Duodenal mucosa (tissue), 2 donors: ENCODE measurements at regions not wholly inside any gene's neighbourhood (a gene's known extent, or its start where the extent isn't known, plus 50 kb on each side); places are given as distances from the start of the nearest gene placed in this dataset.

ENCODE experiments used
- H3K27ac ChIP-seq: one replicate; pipeline ENCODE4 v1.7.0; 2013; ENCODE audit warnings: low read depth, low read length
- H3K27me3 ChIP-seq, 2 donors: one replicate each; pipeline ENCODE4 v1.7.0; 2013; ENCODE audit warnings: low read length in 2 of 2, control low read depth in 1 of 2; ENCODE audit not compliant: insufficient read depth in 2 of 2, control insufficient read depth in 1 of 2
- H3K36me3 ChIP-seq, 2 donors: one replicate each; pipeline ENCODE4 v1.7.0; 2013; ENCODE audit warnings: low read length in 2 of 2, control low read depth in 1 of 2; ENCODE audit not compliant: insufficient read depth in 2 of 2, control insufficient read depth in 1 of 2
- H3K4me1 ChIP-seq, 2 donors: one replicate each; pipeline ENCODE4 v1.7.0; 2013; ENCODE audit warnings: low read length in 2 of 2, control low read depth in 1 of 2; ENCODE audit not compliant: insufficient read depth in 2 of 2, control insufficient read depth in 1 of 2
- H3K4me3 ChIP-seq, 2 donors: one replicate each; pipeline ENCODE4 v1.7.0; 2013; ENCODE audit warnings: low read length in 2 of 2, low read depth in 1 of 2
- H3K9ac ChIP-seq, 2 donors: one replicate each; pipeline ENCODE4 v1.7.0; 2013; ENCODE audit warnings: low read length in 2 of 2, low read depth in 1 of 2
- H3K9me3 ChIP-seq, 2 donors: one replicate each; pipeline ENCODE4 v1.7.0; 2013; ENCODE audit warnings: low read length in 2 of 2, control low read depth in 1 of 2; ENCODE audit not compliant: control insufficient read depth in 1 of 2

DNA sequence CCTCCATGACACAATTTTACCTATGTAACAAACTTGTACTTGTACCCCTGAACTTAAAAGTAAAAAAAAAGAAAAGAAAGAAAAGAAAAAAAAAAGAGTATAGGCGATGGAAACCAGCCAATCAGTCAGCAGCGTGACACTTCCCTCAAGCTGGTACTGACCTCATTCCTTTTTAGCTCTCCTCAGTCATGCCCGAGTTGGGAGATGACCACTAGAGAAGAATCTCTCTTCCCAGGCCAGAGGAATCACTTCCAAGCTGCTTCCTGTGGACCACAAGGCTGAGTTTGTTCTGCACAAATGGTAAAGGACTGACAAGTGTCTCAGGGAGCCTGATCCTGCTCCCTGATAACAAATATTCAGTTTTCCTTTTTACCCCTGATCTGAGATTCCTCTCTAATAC is 313.5 kb upstream of the ESRRG start:
- Histone ChIP-seq H3K9ac (no peak overlapping the region), H3K4me1 (no peaks in the 10 kb centered on the region), H3K36me3 (no peaks in the 10 kb centered on the region), H3K27ac (no peak overlapping the region), H3K4me3 (no peak overlapping the region), H3K9me3 (peaks cover 0 to 20% of the 10 kb centered on the region in 2 donors), H3K27me3 (no peaks in the 10 kb centered on the region)

DNA sequence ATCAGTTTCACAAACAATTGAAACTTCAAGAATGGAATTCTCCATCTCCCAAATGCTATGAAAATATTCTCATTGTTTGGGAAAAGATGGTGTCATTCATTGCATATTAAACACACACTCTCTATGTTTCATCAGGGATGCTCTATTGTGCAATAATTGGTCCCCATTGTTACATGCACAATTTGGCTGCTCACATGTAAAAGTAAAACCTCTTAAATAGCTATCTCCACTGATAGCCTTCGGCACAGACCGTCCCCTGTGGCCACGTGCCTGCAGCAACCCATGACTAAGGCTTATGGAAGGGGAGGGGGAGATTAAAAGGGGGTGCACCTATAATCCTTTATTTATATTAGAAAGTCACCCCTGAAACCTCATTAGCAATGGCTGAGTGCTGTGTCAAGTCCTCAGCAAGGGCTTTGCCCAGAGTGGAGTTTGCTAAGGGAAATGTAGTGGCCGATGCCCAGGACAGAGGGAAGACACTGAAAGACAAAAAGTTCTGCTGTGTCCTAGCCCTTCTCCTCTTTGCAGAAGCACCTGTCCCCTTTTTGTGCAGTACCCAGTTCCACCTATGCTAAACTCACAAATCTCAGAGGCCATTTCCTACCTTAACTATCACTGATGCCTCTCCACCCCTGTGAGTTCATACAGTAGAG is 309.6 kb upstream of the ESRRG start:
- Histone ChIP-seq H3K9ac (no peak overlapping the region), H3K27ac (no peak overlapping the region), H3K4me3 (no peak overlapping the region), H3K4me1 (peaks cover 3 to 12% of the 10 kb centered on the region in 2 donors), H3K9me3 (no peaks in the 10 kb centered on the region), H3K36me3 (no peaks in the 10 kb centered on the region), H3K27me3 (no peaks in the 10 kb centered on the region)

DNA sequence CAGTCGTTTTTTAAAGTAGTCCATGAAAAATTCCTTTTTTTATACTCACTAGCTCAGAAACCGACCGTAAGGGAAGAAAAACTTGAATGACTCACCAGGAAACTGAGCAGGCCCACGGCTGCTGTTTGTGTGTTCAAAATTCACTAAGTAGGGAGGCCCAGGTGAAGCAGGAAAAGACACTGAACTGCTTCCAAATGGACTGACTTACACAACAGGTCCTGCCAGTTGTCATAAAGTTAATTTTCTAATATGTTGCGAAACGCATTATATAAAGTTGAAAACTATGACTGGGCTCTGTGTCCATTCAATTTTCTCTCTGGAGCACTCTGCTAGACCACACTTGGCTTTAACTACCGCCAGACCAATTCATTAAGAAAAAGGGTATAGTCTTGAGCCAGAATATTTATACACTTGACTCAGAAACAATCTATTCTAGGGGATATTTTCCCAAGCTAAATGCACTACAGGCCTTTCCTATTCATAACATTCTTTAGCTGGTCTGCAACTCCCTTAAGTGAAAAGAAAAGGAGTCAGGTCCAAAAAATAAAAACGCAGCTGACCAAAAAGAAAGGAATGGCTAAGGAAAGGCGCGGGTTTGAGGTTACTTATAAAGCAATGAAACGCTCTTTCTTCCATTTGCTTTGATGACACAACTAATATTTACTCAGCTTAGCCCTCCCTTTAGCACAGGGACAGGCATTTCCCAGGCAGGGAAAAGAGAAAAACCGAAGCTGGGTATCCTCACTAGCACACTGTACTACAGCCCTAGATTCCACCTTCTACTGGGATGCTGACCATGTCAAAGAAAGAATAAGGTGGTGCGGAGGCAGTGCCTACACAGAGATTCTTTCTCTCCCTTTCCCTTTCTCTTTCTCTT is 306.3 kb upstream of the ESRRG start:
- no peak overlapping the region for H3K9ac ChIP-seq
- H3K4me1 ChIP-seq, result peaks cover 3 to 23% of the 10 kb centered on the region in 2 donors
- H3K9me3 ChIP-seq, result no peaks in the 10 kb centered on the region
- no peaks in the 10 kb centered on the region for H3K36me3 ChIP-seq
- no peak overlapping the region for H3K4me3 ChIP-seq
- H3K27me3 ChIP-seq, result no peaks in the 10 kb centered on the region
- peak overlapping the region; percentile 37 for H3K27ac ChIP-seq

GRCh38 chr1:217027403-217028080 is 304.3 kb upstream of the ESRRG start:
- no peak overlapping the region for H3K9ac ChIP-seq

DNA sequence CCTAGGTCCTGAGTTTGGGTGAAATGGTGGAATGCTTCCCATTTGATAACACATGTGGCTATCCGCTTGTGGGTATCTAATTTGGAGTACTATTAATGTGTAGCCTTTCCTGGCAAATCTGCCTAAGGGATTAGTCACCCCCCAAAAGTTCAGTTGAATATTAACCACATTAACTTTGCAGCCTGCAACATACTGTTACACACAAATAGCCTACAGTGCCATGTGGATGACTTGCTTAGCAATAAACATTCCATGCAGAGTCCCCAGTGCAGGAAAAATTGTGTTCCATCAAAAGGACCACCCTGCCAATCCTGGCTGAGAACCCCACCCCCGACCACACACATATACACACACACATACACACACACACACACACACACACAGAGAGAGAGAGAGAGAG is 303.3 kb upstream of the ESRRG start:
- H3K4me1 ChIP-seq, result peaks cover 3 to 23% of the 10 kb centered on the region in 2 donors
- no peaks in the 10 kb centered on the region for H3K9me3 ChIP-seq
- no peaks in the 10 kb centered on the region for H3K36me3 ChIP-seq
- no peak overlapping the region for H3K4me3 ChIP-seq
- H3K27me3 ChIP-seq, result no peaks in the 10 kb centered on the region
- H3K27ac ChIP-seq, result no peak overlapping the region
- H3K9ac ChIP-seq, result no peak overlapping the region

More at GRCh38 chr1:217027403-217028080, 304.3 kb upstream of the ESRRG start:
- H3K4me1 ChIP-seq, result peaks cover 3 to 23% of the 10 kb centered on the region in 2 donors
- H3K4me3 ChIP-seq, result no peak overlapping the region
- H3K36me3 ChIP-seq, result no peaks in the 10 kb centered on the region
- H3K27ac ChIP-seq, result no peak overlapping the region
- no peaks in the 10 kb centered on the region for H3K9me3 ChIP-seq
- no peaks in the 10 kb centered on the region for H3K27me3 ChIP-seq

- H3K4me1 ChIP-seq, result peaks cover 3 to 23% of the 10 kb centered on the region in 2 donors
- no peak overlapping the region for H3K4me3 ChIP-seq
- H3K36me3 ChIP-seq, result no peaks in the 10 kb centered on the region
- no peaks in the 10 kb centered on the region for H3K9me3 ChIP-seq
- H3K27ac ChIP-seq, result no peak overlapping the region
- H3K9ac ChIP-seq, result no peak overlapping the region
- H3K27me3 ChIP-seq, result no peaks in the 10 kb centered on the region
These were observed 302.2 kb upstream of the ESRRG start for GRCh38 chr1:217025381-217025780.

- Histone ChIP-seq H3K4me3 (no peak overlapping the region), H3K9me3 (no peaks in the 10 kb centered on the region), H3K9ac (no peak overlapping the region), H3K36me3 (no peaks in the 10 kb centered on the region), H3K27me3 (no peaks in the 10 kb centered on the region), H3K27ac (no peak overlapping the region), H3K4me1 (peaks cover 3 to 20% of the 10 kb centered on the region in 2 donors)
These were observed 301.7 kb upstream of the ESRRG start for GRCh38 chr1:217024911-217025310.

DNA sequence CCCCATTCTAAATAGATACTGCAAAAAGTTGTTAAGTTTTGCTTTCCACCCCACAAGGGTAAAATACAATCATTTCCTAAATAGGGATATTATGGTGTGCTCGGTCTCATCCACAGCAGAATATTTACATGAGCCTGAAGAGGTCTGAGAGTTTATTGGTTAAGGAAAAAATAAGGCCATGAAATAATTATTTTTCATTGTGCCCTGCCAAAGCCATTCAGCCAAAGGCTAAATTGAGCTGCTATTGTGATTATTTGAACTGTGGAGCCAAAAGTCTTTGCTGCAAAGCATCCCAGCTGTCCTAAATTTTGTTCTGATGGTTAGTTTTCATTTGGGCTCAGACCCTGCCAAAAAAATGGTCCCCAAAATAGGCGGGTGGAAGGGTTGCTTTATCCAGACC is 298.7 kb upstream of the ESRRG start:
- Histone ChIP-seq H3K4me3 (no peak overlapping the region), H3K27me3 (no peaks in the 10 kb centered on the region), H3K9me3 (no peaks in the 10 kb centered on the region), H3K27ac (no peak overlapping the region), H3K9ac (no peak overlapping the region), H3K4me1 (peaks cover 0 to 3% of the 10 kb centered on the region in 2 donors), H3K36me3 (no peaks in the 10 kb centered on the region)

- Histone ChIP-seq H3K36me3 (no peaks in the 10 kb centered on the region), H3K9me3 (no peaks in the 10 kb centered on the region), H3K4me3 (no peak overlapping the region), H3K9ac (no peak overlapping the region), H3K27ac (no peak overlapping the region), H3K4me1 (no peaks in the 10 kb centered on the region), H3K27me3 (no peaks in the 10 kb centered on the region)
These were observed 298.2 kb upstream of the ESRRG start for GRCh38 chr1:217021400-217021799.

GRCh38 chr1:217019475-217019874 is 296.2 kb upstream of the ESRRG start:
- H3K27me3 ChIP-seq, result no peaks in the 10 kb centered on the region
- H3K9ac ChIP-seq, result no peak overlapping the region
- no peaks in the 10 kb centered on the region for H3K4me1 ChIP-seq
- H3K36me3 ChIP-seq, result no peaks in the 10 kb centered on the region
- no peaks in the 10 kb centered on the region for H3K9me3 ChIP-seq
- no peak overlapping the region for H3K27ac ChIP-seq
- H3K4me3 ChIP-seq, result no peak overlapping the region
